Mesenchymal stem cell (in vitro differentiated cells and primary cell): ENCODE measurements at regions not wholly inside any gene's neighbourhood (a gene's known extent, or its start where the extent isn't known, plus 50 kb on each side); places are given as distances from the start of the nearest gene placed in this dataset.

Experiments
- DNase-seq: peaks from one replicate; pipeline ENCODE4 v3.0.0-alpha.2; 2013
- H2AFZ ChIP-seq: one replicate; pipeline ENCODE4 v1.6.1; 2013; ENCODE audit warnings: low read depth, mild to moderate bottlenecking, control low read depth, inconsistent platforms, low read length, moderate library complexity
- H2AK5ac ChIP-seq: 2 replicates; pipeline ENCODE4 v1.6.1; 2013; ENCODE audit warnings: low read length, moderate library complexity, mild to moderate bottlenecking, inconsistent platforms; ENCODE audit not compliant: severe bottlenecking
- H2BK120ac ChIP-seq: one replicate; pipeline ENCODE4 v1.6.1; 2013; ENCODE audit warnings: low read depth, mild to moderate bottlenecking, inconsistent platforms, low read length, moderate library complexity
- H2BK12ac ChIP-seq, 2 experiments: one replicate each; pipeline ENCODE4 v1.6.1; 2013; ENCODE audit warnings: inconsistent platforms in 2 of 2, low read length in 2 of 2, mild to moderate bottlenecking in 2 of 2, moderate library complexity in 2 of 2, control low read depth in 1 of 2
- H2BK15ac ChIP-seq: one replicate; pipeline ENCODE4 v1.6.1; 2013; ENCODE audit warnings: mild to moderate bottlenecking, low read depth, inconsistent platforms; ENCODE audit not compliant: poor library complexity, severe bottlenecking
- H2BK5ac ChIP-seq: 2 replicates; pipeline ENCODE4 v1.6.1; 2013; ENCODE audit warnings: low read depth, mild to moderate bottlenecking, low read length, control low read depth, inconsistent platforms; ENCODE audit not compliant: poor library complexity, severe bottlenecking
- H3K14ac ChIP-seq, 2 experiments: one replicate each; pipeline ENCODE4 v1.6.1; 2013; ENCODE audit warnings: inconsistent platforms in 2 of 2, low read length in 2 of 2, control low read depth in 1 of 2, mild to moderate bottlenecking in 1 of 2, moderate library complexity in 1 of 2
- H3K18ac ChIP-seq, 2 experiments: one replicate each; pipeline ENCODE4 v1.6.1; 2013; ENCODE audit warnings: inconsistent platforms in 2 of 2, low read length in 2 of 2, control low read depth in 1 of 2, low read depth in 1 of 2, mild to moderate bottlenecking in 1 of 2
- H3K23ac ChIP-seq, 2 experiments: one replicate each; pipeline ENCODE4 v1.6.1; 2013; ENCODE audit warnings: inconsistent platforms in 2 of 2, low read length in 2 of 2, mild to moderate bottlenecking in 2 of 2, moderate library complexity in 2 of 2, control low read depth in 1 of 2
- H3K27ac ChIP-seq: 2 replicates; pipeline ENCODE4 v1.5.1; 2013; ENCODE audit warnings: mild to moderate bottlenecking, moderate library complexity, low read length, control low read depth, inconsistent platforms; ENCODE audit not compliant: poor library complexity, severe bottlenecking
- H3K27me3 ChIP-seq, 2 experiments: 2 replicates each; pipeline versions ENCODE4 v1.6.1 to v1.7.0; 2013; ENCODE audit warnings: low read length in 2 of 2, mild to moderate bottlenecking in 2 of 2, moderate library complexity in 2 of 2, control low read depth in 1 of 2, inconsistent platforms in 1 of 2; ENCODE audit not compliant: control insufficient read depth in 1 of 2, insufficient read depth in 1 of 2
- H3K36me3 ChIP-seq, 2 experiments: 2 replicates each; pipeline versions ENCODE4 v1.6.1 to v1.7.0; 2013; ENCODE audit warnings: low read length in 2 of 2, control low read depth in 1 of 2, inconsistent platforms in 1 of 2, low read depth in 1 of 2, mild to moderate bottlenecking in 1 of 2; ENCODE audit not compliant: insufficient read depth in 2 of 2, control insufficient read depth in 1 of 2
- H3K4ac ChIP-seq, 2 experiments: one replicate each; pipeline ENCODE4 v1.6.1; 2013; ENCODE audit warnings: inconsistent platforms in 2 of 2, low read length in 2 of 2, mild to moderate bottlenecking in 2 of 2, moderate library complexity in 2 of 2, control low read depth in 1 of 2, low read depth in 1 of 2
- H3K4me1 ChIP-seq: 2 replicates; pipeline ENCODE4 v1.6.1; 2013; ENCODE audit warnings: low read depth, low read length, control low read depth; ENCODE audit not compliant: control insufficient read depth, insufficient read depth
- H3K4me2 ChIP-seq: 2 replicates; pipeline ENCODE4 v1.6.1; 2013; ENCODE audit warnings: low read length, mild to moderate bottlenecking, inconsistent platforms; ENCODE audit not compliant: poor library complexity, severe bottlenecking
- H3K4me3 ChIP-seq, 2 experiments: 2 replicates each; pipeline versions ENCODE4 v1.5.1 to v1.7.0; 2013; ENCODE audit warnings: low read length in 2 of 2, mild to moderate bottlenecking in 2 of 2, control low read depth in 1 of 2, low read depth in 1 of 2; ENCODE audit not compliant: insufficient read depth in 1 of 2
- H3K79me1 ChIP-seq: replicated peaks from 2 replicates; pipeline ENCODE4 v1.6.1; 2013; ENCODE audit warnings: mild to moderate bottlenecking, control low read depth, low read length, inconsistent platforms; ENCODE audit not compliant: poor library complexity, severe bottlenecking
- H3K9ac ChIP-seq: 2 replicates; pipeline ENCODE4 v1.7.0; 2013; ENCODE audit warnings: mild to moderate bottlenecking, low read length, moderate library complexity
- H3K9me3 ChIP-seq: 2 replicates; pipeline ENCODE4 v1.7.0; 2013; ENCODE audit warnings: mild to moderate bottlenecking, low read length; ENCODE audit not compliant: control insufficient read depth
- H4K8ac ChIP-seq: one replicate; pipeline ENCODE4 v1.6.1; 2013; ENCODE audit warnings: inconsistent platforms, mild to moderate bottlenecking, low read length, moderate library complexity
- H4K91ac ChIP-seq: one replicate; pipeline ENCODE4 v1.6.1; 2013; ENCODE audit warnings: mild to moderate bottlenecking, low read length, inconsistent platforms
- WGBS: methylation state at CpG from one replicate; pipeline ENCODE4 v1.1.7; 2013; ENCODE audit warnings: mixed read lengths; 5-methylcytosine and 5-hydroxymethylcytosine counted together

GRCh38 chr2:167595839-167596471 lies 651.4 kb downstream of the STK39 start:
- H3K9me3 ChIP-seq = no peaks in the 10 kb centered on the region
- H4K8ac ChIP-seq = no peak overlapping the region
- no peak overlapping the region for H3K14ac ChIP-seq
- no peak overlapping the region for H2AK5ac ChIP-seq
- H3K9ac ChIP-seq = no peak overlapping the region
- H3K18ac ChIP-seq = no peak overlapping the region
- no peak overlapping the region for H3K23ac ChIP-seq
- DNase-seq = no peak
- H3K4me2 ChIP-seq = no peak overlapping the region
- no peak overlapping the region for H3K27ac ChIP-seq
- H2BK5ac ChIP-seq = no peak overlapping the region
- H2BK12ac ChIP-seq = no peak overlapping the region
- H3K79me1 ChIP-seq = no peaks in the 10 kb centered on the region
- 49% methylated on average over 3 of the region's 3 CpGs for WGBS
- H3K27me3 ChIP-seq = no peaks in the 10 kb centered on the region
- no peaks in the 10 kb centered on the region for H3K36me3 ChIP-seq
- H2BK15ac ChIP-seq = no peak overlapping the region
- H3K4me1 ChIP-seq = no peaks in the 10 kb centered on the region
- no peak overlapping the region for H2BK120ac ChIP-seq
- H3K4ac ChIP-seq = no peak overlapping the region
- H4K91ac ChIP-seq = no peak overlapping the region
- H3K4me3 ChIP-seq = no peak overlapping the region
- no peak overlapping the region for H2AFZ ChIP-seq

- Histone ChIP-seq H2BK120ac (no peak overlapping the region), H3K23ac (no peak overlapping the region), H2BK12ac (no peak overlapping the region), H3K79me1 (no peaks in the 10 kb centered on the region), H3K18ac (no peak overlapping the region), H2AK5ac (no peak overlapping the region), H3K4me3 (no peak overlapping the region), H2AFZ (no peak overlapping the region), H3K9me3 (no peaks in the 10 kb centered on the region), H3K4ac (no peak overlapping the region), H2BK5ac (no peak overlapping the region), H3K4me1 (no peaks in the 10 kb centered on the region), H3K14ac (no peak overlapping the region), H2BK15ac (no peak overlapping the region), H3K9ac (no peak overlapping the region), H3K4me2 (no peak overlapping the region), H3K36me3 (no peaks in the 10 kb centered on the region), H4K91ac (no peak overlapping the region), H4K8ac (no peak overlapping the region), H3K27me3 (no peaks in the 10 kb centered on the region), H3K27ac (no peak overlapping the region)
- WGBS = 100% methylated on average over 2 of the region's 3 CpGs
- DNase-seq = no peak
Measured at GRCh38 chr2:167595021-167595420, 652.4 kb downstream of the STK39 start.

GRCh38 chr2:167592441-167592840 lies 655.0 kb downstream of the STK39 start:
- Histone ChIP-seq H3K4me2 (no peak overlapping the region), H2BK12ac (no peak overlapping the region), H3K18ac (peak overlapping the region in 1 of 2 experiments; percentile 11), H3K79me1 (no peaks in the 10 kb centered on the region), H3K4ac (no peak overlapping the region), H3K27ac (no peak overlapping the region), H3K36me3 (no peaks in the 10 kb centered on the region), H4K91ac (no peak overlapping the region), H4K8ac (no peak overlapping the region), H2AFZ (no peak overlapping the region), H3K14ac (no peak overlapping the region), H3K27me3 (no peaks in the 10 kb centered on the region), H3K9me3 (no peaks in the 10 kb centered on the region), H3K4me1 (no peaks in the 10 kb centered on the region), H3K23ac (no peak overlapping the region), H2BK5ac (no peak overlapping the region), H2BK15ac (no peak overlapping the region), H3K9ac (no peak overlapping the region), H2BK120ac (no peak overlapping the region), H3K4me3 (no peak overlapping the region), H2AK5ac (no peak overlapping the region)
- peak; percentile 7 for DNase-seq

GRCh38 chr2:167582619-167583018 lies 664.8 kb downstream of the STK39 start:
- H3K4me1 ChIP-seq = peaks cover 3% of the 10 kb centered on the region
- WGBS = 95% methylated on average over 5 of the region's 5 CpGs
- H2AK5ac ChIP-seq = no peak overlapping the region
- H3K18ac ChIP-seq = no peak overlapping the region
- H2BK5ac ChIP-seq = no peak overlapping the region
- no peak overlapping the region for H3K4ac ChIP-seq
- H3K4me2 ChIP-seq = no peak overlapping the region
- peak overlapping the region; percentile 43 for H3K9ac ChIP-seq
- H3K36me3 ChIP-seq = no peaks in the 10 kb centered on the region
- no peaks in the 10 kb centered on the region for H3K79me1 ChIP-seq
- no peak overlapping the region for H3K23ac ChIP-seq
- H3K4me3 ChIP-seq = no peak overlapping the region
- no peaks in the 10 kb centered on the region for H3K27me3 ChIP-seq
- H3K14ac ChIP-seq = peak overlapping the region in 1 of 2 experiments; percentile 1
- H2BK15ac ChIP-seq = no peak overlapping the region
- no peak overlapping the region for H3K27ac ChIP-seq
- DNase-seq = no peak
- H4K91ac ChIP-seq = no peak overlapping the region
- H4K8ac ChIP-seq = no peak overlapping the region
- H2BK120ac ChIP-seq = no peak overlapping the region
- no peak overlapping the region for H2AFZ ChIP-seq
- H2BK12ac ChIP-seq = no peak overlapping the region
- H3K9me3 ChIP-seq = no peaks in the 10 kb centered on the region
